ENCODE measurements at regions not wholly inside any gene's neighbourhood (a gene's known extent, or its start where the extent isn't known, plus 50 kb on each side); places are given as distances from the start of the nearest gene placed in this dataset.

- no peak for DNase-seq
- no peak overlapping the region for H3K4me3 ChIP-seq (ENCODE audit: low read length)
- Mint-ChIP-seq H3K36me3 (ENCODE audit: low read depth) (no peaks in the 10 kb centered on the region), H3K4me3 (no peak overlapping the region), H3K27ac (no peak overlapping the region), H3K27me3 (no peaks in the 10 kb centered on the region), H3K9me3 (peaks cover 12% of the 10 kb centered on the region), H3K4me1 (ENCODE audit: low read depth) (no peaks in the 10 kb centered on the region)
- no peak for TF ChIP-seq CTCF (IDR thresholded peaks at IDR 0.05)
- H3K27me3 ChIP-seq (ENCODE audit: control insufficient read depth in 1 of 2, insufficient read depth in 2 of 2, low read length in 2 of 2), result no peaks in the 10 kb centered on the region
- POLR2A ChIA-PET, result interaction anchor here (1.0 kb wide), 1 partner anchor 9 kb away, joined by 3 read pairs; no protein-coding TSS in a partner anchor
- no peaks in the 10 kb centered on the region for H3K36me3 ChIP-seq (ENCODE audit: insufficient read depth, low read length)
- no peaks in the 10 kb centered on the region for H3K4me1 ChIP-seq (ENCODE audit: insufficient read depth, low read length)
- H3K9me3 ChIP-seq (ENCODE audit: control insufficient read depth in 1 of 2, insufficient read depth in 1 of 2, low read length in 2 of 2), result no peaks in the 10 kb centered on the region
- CTCF ChIA-PET, result no interaction called here
- intact Hi-C loops (cut with DNase I, micrococcal nuclease), result no loop called here
- H3K27ac ChIP-seq (ENCODE audit: low read depth in 1 of 2, low read length in 2 of 2), result no peak overlapping the region
- ATAC-seq (ENCODE audit: poor library complexity), result no peak
Observed at GRCh38 chr4:157806184-157806583, 366.6 kb downstream of the GASK1B start.

GRCh38 chr4:157804986-157805385 is 367.8 kb downstream of the GASK1B start:
- Histone ChIP-seq H3K9me3 (ENCODE audit: control insufficient read depth in 1 of 2, insufficient read depth in 1 of 2, low read length in 2 of 2) (no peaks in the 10 kb centered on the region), H3K27me3 (ENCODE audit: control insufficient read depth in 1 of 2, insufficient read depth in 2 of 2, low read length in 2 of 2) (no peaks in the 10 kb centered on the region), H3K36me3 (ENCODE audit: insufficient read depth, low read length) (no peaks in the 10 kb centered on the region), H3K4me1 (ENCODE audit: insufficient read depth, low read length) (no peaks in the 10 kb centered on the region), H3K4me3 (ENCODE audit: low read length) (no peak overlapping the region), H3K27ac (ENCODE audit: low read depth in 1 of 2, low read length in 2 of 2) (no peak overlapping the region)
- CTCF ChIA-PET, result no interaction called here
- intact Hi-C loops (cut with DNase I, micrococcal nuclease), result no loop called here
- Mint-ChIP-seq H3K4me3 (no peak overlapping the region), H3K27ac (no peak overlapping the region), H3K27me3 (no peaks in the 10 kb centered on the region), H3K4me1 (ENCODE audit: low read depth) (no peaks in the 10 kb centered on the region), H3K9me3 (peaks cover 13% of the 10 kb centered on the region), H3K36me3 (ENCODE audit: low read depth) (no peaks in the 10 kb centered on the region)
- DNase-seq (no peak), ATAC-seq (ENCODE audit: poor library complexity) (no peak)
- POLR2A ChIA-PET, result no interaction called here
- no peak for TF ChIP-seq CTCF (IDR thresholded peaks at IDR 0.05)

- Mint-ChIP-seq H3K4me3 (no peak overlapping the region), H3K36me3 (ENCODE audit: low read depth) (no peaks in the 10 kb centered on the region), H3K9me3 (peaks cover 13% of the 10 kb centered on the region), H3K4me1 (ENCODE audit: low read depth) (no peaks in the 10 kb centered on the region), H3K27ac (no peak overlapping the region), H3K27me3 (no peaks in the 10 kb centered on the region)
- no peaks in the 10 kb centered on the region for H3K9me3 ChIP-seq (ENCODE audit: control insufficient read depth in 1 of 2, insufficient read depth in 1 of 2, low read length in 2 of 2)
- no peak overlapping the region for H3K4me3 ChIP-seq (ENCODE audit: low read length)
- ChIA-PET POLR2A (no interaction called here), CTCF (no interaction called here)
- H3K36me3 ChIP-seq (ENCODE audit: insufficient read depth, low read length), result no peaks in the 10 kb centered on the region
- no peaks in the 10 kb centered on the region for H3K4me1 ChIP-seq (ENCODE audit: insufficient read depth, low read length)
- no peaks in the 10 kb centered on the region for H3K27me3 ChIP-seq (ENCODE audit: control insufficient read depth in 1 of 2, insufficient read depth in 2 of 2, low read length in 2 of 2)
- no peak overlapping the region for H3K27ac ChIP-seq (ENCODE audit: low read depth in 1 of 2, low read length in 2 of 2)
- no peak for DNase-seq
- intact Hi-C loops (cut with DNase I, micrococcal nuclease), result no loop called here
- no peak for TF ChIP-seq CTCF (IDR thresholded peaks at IDR 0.05)
- ATAC-seq (ENCODE audit: poor library complexity), result no peak
Observed at GRCh38 chr4:157803845-157804521, 368.8 kb downstream of the GASK1B start.
